CD4-positive, alpha-beta T cell (primary cell): ENCODE measurements at regions not wholly inside any gene's neighbourhood (a gene's known extent, or its start where the extent isn't known, plus 50 kb on each side); places are given as distances from the start of the nearest gene placed in this dataset.
"Not testable (repeated sequence)": the region's sequence is repeated elsewhere in the genome, so short reads cannot be mapped to it uniquely, and the experiment has no call there.

Source experiments
- ATAC-seq: fragments of 200-7000 bp; cut with Tn5 transposase; one replicate; pipeline ENCODE4 v1.10.0; 2022; ENCODE audit warnings: mild to moderate bottlenecking; ENCODE audit not compliant: poor library complexity
- CTCF ChIA-PET: fragments of 350-600 bp; sonication (Branson Sonifier 250); formaldehyde crosslinking; loops from one replicate; lab custom pipeline; 2021; ENCODE audit warnings: antibody characterized with exemption, inconsistent platforms; lab: Charles Lee
- POLR2A ChIA-PET: fragments of 350-600 bp; sonication (Branson Sonifier 250); formaldehyde crosslinking; loops from one replicate; lab custom pipeline; 2021; ENCODE audit warnings: antibody characterized with exemption, inconsistent platforms; lab: Charles Lee
- DNase-seq, 14 experiments: peaks; one replicate each; pipeline ENCODE4 v3.0.0-alpha.2; 2013 to 2020; ENCODE audit warnings: mixed read lengths in 2 of 14
- H3K27ac ChIP-seq, 2 donors: one replicate each; pipeline versions ENCODE4 v1.5.1 to v1.7.0; 2013; ENCODE audit warnings: low read length in 2 of 2, low read depth in 1 of 2, mild to moderate bottlenecking in 1 of 2
- H3K27me3 ChIP-seq, 2 experiments: 1 replicate in 1 of 2; 2 replicates in 1 of 2; pipeline versions ENCODE4 v1.6.1 to v1.7.0; 2013; ENCODE audit warnings: low read length in 2 of 2, control low read depth in 1 of 2, mild to moderate bottlenecking in 1 of 2, moderate library complexity in 1 of 2; ENCODE audit not compliant: insufficient read depth in 2 of 2, control insufficient read depth in 1 of 2
- H3K36me3 ChIP-seq: one replicate; pipeline ENCODE4 v1.6.1; 2013; ENCODE audit warnings: low read length, control low read depth; ENCODE audit not compliant: insufficient read depth
- H3K4me1 ChIP-seq: one replicate; pipeline ENCODE4 v1.6.1; 2013; ENCODE audit warnings: low read length, control low read depth; ENCODE audit not compliant: insufficient read depth
- H3K4me3 ChIP-seq: one replicate; pipeline ENCODE4 v1.5.1; 2013; ENCODE audit warnings: mild to moderate bottlenecking, low read length, moderate library complexity
- H3K9me3 ChIP-seq, 2 experiments: 1 replicate in 1 of 2; 2 replicates in 1 of 2; pipeline versions ENCODE4 v1.6.1 to v1.7.0; 2013; ENCODE audit warnings: low read length in 2 of 2, mild to moderate bottlenecking in 2 of 2, control low read depth in 1 of 2, moderate library complexity in 1 of 2; ENCODE audit not compliant: control insufficient read depth in 1 of 2, insufficient read depth in 1 of 2
- H3K27ac Mint-ChIP-seq: one replicate; pipeline ENCODE4 v1.8.0; 2020; ENCODE audit warnings: mixed read lengths
- H3K27me3 Mint-ChIP-seq: one replicate; pipeline ENCODE4 v1.8.0; 2021; ENCODE audit warnings: mixed read lengths
- H3K36me3 Mint-ChIP-seq: one replicate; pipeline ENCODE4 v1.8.0; 2021; ENCODE audit warnings: low read depth, mixed read lengths
- H3K4me1 Mint-ChIP-seq: one replicate; pipeline ENCODE4 v1.8.0; 2021; ENCODE audit warnings: low read depth, mixed read lengths
- H3K4me3 Mint-ChIP-seq: one replicate; pipeline ENCODE4 v1.8.0; 2020; ENCODE audit warnings: mild to moderate bottlenecking, mixed read lengths
- H3K9me3 Mint-ChIP-seq: one replicate; pipeline ENCODE4 v1.8.0; 2020; ENCODE audit warnings: mixed read lengths
- intact Hi-C, 2 experiments: fragments of 100-400 bp; cut with DNase I in 1 of 2; cut with micrococcal nuclease in 1 of 2; formaldehyde crosslinking; loops; one replicate each; pipeline versions ENCODE4 v1.15.1 to v1.9.0; 2023 to 2025; cut with DNase I, micrococcal nuclease
- TF ChIP-seq, protein P1 (sequence below): fragments of 200-600 bp; IDR thresholded peaks from one replicate; pipeline ENCODE4 v1.8.0; 2022; ENCODE audit warnings: antibody characterized with exemption, mild to moderate bottlenecking

DNA sequence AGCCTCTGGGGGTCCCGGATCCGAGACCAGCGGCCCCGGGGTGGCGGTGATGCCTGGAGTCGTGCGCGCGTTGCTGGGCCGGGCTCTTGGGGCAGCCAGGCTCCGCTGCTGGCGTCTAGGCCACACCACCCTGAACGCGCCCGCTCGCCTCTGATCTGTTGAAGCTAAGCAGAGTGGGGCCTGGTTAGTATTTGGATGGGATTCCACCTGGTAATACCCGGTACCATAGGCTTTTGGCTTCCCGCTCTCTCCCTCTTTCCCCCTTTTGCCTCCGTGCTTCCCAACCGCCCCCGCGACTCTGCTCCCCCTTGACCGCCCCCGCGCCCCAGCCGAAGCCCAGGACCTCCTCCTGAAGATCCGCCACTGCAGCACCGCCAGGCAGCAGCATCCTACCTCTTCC is 1383.5 kb upstream of the DEFB115 start:
- no peaks in the 10 kb centered on the region for H3K27me3 Mint-ChIP-seq
- H3K27me3 ChIP-seq: no peaks in the 10 kb centered on the region
- CTCF ChIA-PET: no interaction called here
- POLR2A ChIA-PET: no interaction called here
- H3K4me1 ChIP-seq: no peaks in the 10 kb centered on the region
- H3K27ac ChIP-seq: no peak overlapping the region
- no peak overlapping the region for H3K4me3 ChIP-seq
- H3K9me3 ChIP-seq: peaks cover 17 to 54% of the 10 kb centered on the region in 2 experiments
- no peaks in the 10 kb centered on the region for H3K4me1 Mint-ChIP-seq
- peaks cover 4% of the 10 kb centered on the region for H3K36me3 Mint-ChIP-seq
- H3K27ac Mint-ChIP-seq: no peak overlapping the region
- DNase-seq (peak in 2 of 14 experiments; percentile 57), ATAC-seq (no peak)
- TF ChIP-seq, protein P1, sequence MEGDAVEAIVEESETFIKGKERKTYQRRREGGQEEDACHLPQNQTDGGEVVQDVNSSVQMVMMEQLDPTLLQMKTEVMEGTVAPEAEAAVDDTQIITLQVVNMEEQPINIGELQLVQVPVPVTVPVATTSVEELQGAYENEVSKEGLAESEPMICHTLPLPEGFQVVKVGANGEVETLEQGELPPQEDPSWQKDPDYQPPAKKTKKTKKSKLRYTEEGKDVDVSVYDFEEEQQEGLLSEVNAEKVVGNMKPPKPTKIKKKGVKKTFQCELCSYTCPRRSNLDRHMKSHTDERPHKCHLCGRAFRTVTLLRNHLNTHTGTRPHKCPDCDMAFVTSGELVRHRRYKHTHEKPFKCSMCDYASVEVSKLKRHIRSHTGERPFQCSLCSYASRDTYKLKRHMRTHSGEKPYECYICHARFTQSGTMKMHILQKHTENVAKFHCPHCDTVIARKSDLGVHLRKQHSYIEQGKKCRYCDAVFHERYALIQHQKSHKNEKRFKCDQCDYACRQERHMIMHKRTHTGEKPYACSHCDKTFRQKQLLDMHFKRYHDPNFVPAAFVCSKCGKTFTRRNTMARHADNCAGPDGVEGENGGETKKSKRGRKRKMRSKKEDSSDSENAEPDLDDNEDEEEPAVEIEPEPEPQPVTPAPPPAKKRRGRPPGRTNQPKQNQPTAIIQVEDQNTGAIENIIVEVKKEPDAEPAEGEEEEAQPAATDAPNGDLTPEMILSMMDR: no peak
- intact Hi-C loops: no loop called here
- H3K4me3 Mint-ChIP-seq: no peak overlapping the region
- no peaks in the 10 kb centered on the region for H3K36me3 ChIP-seq
- H3K9me3 Mint-ChIP-seq: peaks cover 29% of the 10 kb centered on the region

DNA sequence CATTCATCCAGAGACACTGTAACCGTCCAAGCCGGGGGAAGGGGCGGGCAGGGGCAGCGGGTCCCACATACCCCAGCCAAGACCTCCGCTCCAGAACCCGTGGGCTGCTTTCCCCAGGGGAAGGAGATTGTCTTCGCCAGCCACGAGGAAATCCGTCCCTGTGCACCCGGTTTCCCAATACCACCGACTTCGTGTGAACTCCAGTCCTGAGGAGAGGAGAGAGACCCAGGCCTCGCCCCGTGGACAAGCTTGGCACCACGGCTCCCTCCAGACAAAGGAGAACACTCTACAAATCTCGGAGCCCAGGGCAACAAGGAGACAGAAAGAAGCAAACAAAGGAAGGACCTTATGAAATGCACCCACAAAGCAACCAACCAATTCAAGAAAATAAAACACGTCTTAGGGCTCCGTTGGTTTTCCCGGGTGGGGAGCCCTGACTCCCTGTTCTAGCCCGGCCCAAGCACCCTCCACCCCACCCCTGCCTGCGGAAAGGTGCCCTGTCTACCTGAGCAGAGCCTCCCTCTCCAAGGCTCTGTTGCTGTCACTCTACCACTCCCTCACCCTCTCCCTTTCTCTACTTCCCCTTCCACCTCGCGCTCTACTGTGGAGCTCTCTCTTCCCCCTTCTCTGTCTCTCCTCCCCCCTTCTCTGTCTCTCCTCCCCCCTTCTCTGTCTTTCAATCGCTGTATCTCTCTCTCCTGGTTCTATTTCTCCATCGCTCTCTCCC is 1382.8 kb upstream of the DEFB115 start:
- Histone ChIP-seq H3K27ac (no peak overlapping the region), H3K9me3 (peaks cover 22 to 58% of the 10 kb centered on the region in 2 experiments), H3K4me3 (no peak overlapping the region), H3K27me3 (no peaks in the 10 kb centered on the region), H3K4me1 (no peaks in the 10 kb centered on the region), H3K36me3 (no peaks in the 10 kb centered on the region)
- intact Hi-C loops: no loop called here
- peaks cover 23% of the 10 kb centered on the region for H3K9me3 Mint-ChIP-seq
- peaks cover 4% of the 10 kb centered on the region for H3K36me3 Mint-ChIP-seq
- H3K27ac Mint-ChIP-seq: no peak overlapping the region
- H3K4me1 Mint-ChIP-seq: no peaks in the 10 kb centered on the region
- no peak overlapping the region for H3K4me3 Mint-ChIP-seq
- ChIA-PET CTCF (no interaction called here), POLR2A (no interaction called here)
- no peak for ATAC-seq
- peak in 1 of 14 experiments; percentile 6 for DNase-seq
- TF ChIP-seq, protein P1: no peak
- no peaks in the 10 kb centered on the region for H3K27me3 Mint-ChIP-seq

DNA sequence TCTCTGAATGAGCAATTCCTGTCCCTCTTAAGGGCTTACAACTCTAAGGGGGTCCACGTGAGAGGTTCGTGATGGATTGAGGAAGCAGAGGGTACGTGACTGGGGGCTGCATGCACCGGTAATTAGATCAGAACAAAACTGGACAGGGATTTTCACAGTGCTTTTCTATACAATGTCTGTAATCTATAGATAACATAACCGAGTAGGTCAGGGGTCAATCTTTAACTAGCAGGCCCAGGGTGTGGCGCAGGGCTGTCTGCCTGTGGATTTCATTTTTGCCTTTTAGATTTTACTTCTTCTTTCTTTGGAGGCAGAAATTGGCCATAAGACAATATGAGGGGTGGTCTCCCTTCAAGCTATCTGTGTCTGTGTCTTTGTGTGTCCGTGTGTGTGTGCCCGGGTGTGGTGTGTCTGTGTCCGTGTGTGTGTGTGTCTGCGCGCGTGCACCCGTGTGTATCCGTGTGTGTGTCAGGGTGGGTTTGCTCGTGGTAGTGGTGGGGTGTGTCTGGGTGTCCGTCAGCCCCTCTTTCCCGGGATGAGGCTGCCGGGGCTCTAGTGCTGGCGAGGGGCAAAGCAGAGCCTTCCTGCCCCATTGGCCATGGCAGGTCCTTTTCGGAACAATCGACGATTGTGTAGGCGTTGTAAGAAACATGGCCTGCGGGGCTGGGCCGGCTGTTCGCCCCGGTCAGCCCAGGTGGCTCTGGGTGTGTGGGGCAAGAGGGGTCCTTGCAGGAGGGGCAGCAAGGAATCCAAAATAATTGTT is 1382.0 kb upstream of the DEFB115 start:
- H3K27me3 ChIP-seq, H3K4me3 ChIP-seq, H3K4me3 Mint-ChIP-seq, H3K4me1 Mint-ChIP-seq, CTCF ChIA-PET, POLR2A ChIA-PET, H3K27ac Mint-ChIP-seq, H3K4me1 ChIP-seq, H3K27me3 Mint-ChIP-seq, H3K36me3 ChIP-seq, ATAC-seq, H3K27ac ChIP-seq, intact Hi-C loops, DNase-seq, H3K36me3 Mint-ChIP-seq: not testable (repeated sequence)
- peaks cover 24% of the 10 kb centered on the region for H3K9me3 Mint-ChIP-seq
- H3K9me3 ChIP-seq: peaks cover 22 to 60% of the 10 kb centered on the region in 2 experiments

DNA sequence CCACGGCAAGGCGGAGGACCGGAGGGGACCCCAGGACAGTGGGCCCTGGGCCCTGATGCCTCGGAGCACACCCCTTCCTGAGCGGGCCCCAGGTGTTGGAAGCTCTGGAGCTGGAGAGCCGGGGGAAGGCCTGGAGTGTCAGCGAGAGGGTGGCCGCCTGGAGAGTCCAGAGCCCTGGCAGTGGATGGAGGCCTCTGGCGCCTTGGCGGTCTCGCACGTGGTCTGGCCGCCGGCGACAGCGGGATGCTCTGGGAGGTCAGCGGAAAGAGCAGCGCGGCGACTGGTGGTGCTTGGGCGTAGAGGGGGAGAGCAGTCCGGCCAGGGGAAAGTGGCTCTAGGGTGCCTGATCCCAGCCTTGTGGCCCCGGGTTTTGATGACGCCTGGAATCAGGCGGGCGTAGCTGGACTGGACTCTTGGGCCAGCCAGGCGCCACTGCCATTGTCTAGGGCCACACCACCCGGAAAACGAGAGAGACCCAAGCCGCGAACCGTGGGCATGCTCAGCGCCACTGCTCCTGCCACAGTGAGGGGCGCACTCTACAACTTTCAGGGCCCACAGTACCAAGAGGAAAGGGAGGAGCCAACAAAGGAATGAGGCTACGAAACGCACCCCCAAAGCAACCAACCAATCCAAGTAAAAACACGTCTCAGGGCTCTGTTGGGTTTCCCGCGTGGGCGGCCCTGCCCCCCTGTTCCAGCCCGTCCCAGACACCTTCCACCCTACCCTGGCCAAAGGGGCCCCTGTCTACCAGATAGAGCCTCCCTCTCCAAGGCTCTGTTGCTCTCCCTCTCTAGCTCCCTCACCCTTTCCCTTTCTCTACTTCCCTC is 1381.2 kb upstream of the DEFB115 start:
- H3K27me3 ChIP-seq, H3K27ac ChIP-seq, H3K4me1 Mint-ChIP-seq, H3K4me3 Mint-ChIP-seq, intact Hi-C loops, H3K36me3 ChIP-seq, ATAC-seq, H3K27me3 Mint-ChIP-seq, POLR2A ChIA-PET, H3K27ac Mint-ChIP-seq, H3K4me1 ChIP-seq, CTCF ChIA-PET, H3K36me3 Mint-ChIP-seq, H3K4me3 ChIP-seq: not testable (repeated sequence)
- peak in 1 of 14 experiments; percentile 8 for DNase-seq
- peaks cover 22 to 62% of the 10 kb centered on the region in 2 experiments for H3K9me3 ChIP-seq
- H3K9me3 Mint-ChIP-seq: peaks cover 27% of the 10 kb centered on the region
